ENCODE measurements at regions not wholly inside any gene's neighbourhood (a gene's known extent, or its start where the extent isn't known, plus 50 kb on each side); places are given as distances from the start of the nearest gene placed in this dataset.

DNA sequence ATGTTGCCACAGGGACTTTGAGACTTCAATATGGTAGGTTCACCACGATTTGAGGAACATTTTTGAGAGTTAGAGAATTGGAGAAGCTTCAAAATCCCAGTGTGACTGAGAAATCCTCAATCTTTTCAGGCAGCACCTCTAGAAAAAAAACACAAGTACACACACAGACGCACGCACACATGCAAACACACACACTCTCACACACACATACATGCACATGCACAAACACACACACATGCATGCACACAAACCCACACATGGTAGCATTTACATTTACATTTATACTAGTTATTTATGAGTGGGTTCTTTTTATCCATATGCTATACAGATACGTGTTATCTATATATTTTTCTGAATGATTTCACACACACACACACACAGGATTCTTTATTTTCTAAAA is 901.9 kb downstream of the GATA3 start:
- DNase-seq = no peak

DNA sequence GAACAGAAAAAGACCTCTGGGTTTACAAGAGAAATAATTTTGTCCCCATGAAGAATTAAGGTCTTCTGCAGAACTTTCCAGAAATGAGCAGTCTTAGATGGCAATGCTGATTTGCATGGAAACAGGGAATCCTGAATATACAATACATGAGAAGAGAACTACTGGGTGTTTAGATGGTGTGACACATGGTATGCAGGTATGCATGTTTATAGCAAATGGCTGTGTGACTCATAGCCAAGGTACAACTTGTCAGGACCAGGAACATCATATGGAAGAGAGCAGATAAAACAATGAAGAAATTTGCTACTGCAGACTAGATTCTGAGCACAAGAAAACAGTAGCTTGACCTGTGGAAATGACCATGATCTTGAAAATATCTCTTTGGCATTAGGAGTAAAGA is 907.8 kb downstream of the GATA3 start:
- DNase-seq = no peak

DNA sequence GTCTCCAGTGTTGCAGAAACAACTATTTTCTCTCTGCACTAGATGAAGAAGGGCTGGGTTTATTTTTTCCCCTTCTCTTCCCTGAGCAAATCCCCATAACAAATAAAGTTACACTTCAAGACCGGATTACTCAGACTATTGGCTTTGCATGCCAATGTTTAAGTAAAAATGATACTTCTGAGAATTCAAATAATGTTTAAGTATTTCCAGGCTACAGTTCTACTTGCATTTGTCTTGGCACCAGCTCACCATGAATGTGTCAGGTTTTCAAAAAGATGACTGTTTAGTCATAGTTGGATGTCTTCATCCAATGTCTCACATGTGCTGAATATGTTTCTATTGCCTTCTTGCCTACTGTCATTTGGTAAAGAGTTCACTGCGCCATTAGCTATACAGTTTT is 912.6 kb downstream of the GATA3 start:
- DNase-seq = no peak

DNA sequence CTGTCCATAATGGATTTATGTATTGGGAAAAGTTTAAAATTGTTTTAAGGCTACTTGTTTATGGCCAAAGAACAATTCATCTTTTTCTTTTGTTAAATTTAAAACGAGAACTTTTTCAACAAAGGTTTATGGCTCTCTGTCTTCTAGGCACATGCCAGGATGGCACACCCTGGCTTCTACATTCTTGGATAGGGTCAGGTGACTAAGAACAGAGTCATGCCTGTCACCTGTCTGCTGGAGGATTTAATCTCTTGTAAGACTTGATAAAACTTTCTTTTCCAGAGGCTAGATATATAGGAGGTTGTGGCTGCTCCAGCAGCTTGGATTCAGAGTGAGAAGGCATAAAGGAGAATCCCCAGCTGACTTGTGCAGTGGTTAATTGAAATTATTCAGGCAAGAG is 915.4 kb downstream of the GATA3 start:
- DNase-seq = no peak

DNA sequence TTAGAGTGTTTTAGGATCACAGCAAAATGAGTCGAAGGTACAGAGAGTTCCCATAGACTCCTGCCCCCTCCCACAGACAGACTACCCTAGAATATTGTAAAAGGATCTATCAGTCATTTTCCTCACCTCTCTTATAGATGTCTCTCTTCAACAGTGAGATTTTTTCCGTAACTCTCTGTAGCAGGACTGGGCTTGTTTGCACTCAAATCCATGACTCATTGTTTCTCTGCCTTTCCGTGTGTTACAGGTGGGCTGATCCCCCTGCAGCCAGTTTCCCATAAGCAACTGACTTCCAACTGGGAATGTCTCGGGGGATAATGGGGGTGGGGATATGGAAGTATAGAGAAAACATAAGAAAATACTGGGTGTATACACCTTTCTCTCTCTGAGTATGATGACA is 921.0 kb downstream of the GATA3 start:
- no peak for DNase-seq

DNA sequence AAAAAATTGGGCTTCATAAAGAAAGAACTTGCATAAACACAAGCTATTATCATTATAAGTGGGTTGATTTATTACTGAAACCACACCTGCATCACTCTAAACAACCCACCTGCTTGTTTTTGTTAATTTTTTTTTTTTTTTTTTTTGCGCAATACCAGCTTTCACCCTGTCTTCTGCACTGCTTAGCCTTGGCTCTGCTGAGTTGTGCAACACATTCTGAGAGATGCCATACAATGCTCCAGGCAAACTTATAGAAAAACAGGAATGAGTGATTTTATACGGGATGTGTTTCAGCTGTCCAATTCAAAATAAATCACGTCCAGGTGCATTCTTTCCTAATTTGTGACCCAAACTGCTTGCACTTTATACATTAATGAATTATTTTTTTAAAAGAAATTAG is 923.6 kb downstream of the GATA3 start:
- no peak for DNase-seq

DNA sequence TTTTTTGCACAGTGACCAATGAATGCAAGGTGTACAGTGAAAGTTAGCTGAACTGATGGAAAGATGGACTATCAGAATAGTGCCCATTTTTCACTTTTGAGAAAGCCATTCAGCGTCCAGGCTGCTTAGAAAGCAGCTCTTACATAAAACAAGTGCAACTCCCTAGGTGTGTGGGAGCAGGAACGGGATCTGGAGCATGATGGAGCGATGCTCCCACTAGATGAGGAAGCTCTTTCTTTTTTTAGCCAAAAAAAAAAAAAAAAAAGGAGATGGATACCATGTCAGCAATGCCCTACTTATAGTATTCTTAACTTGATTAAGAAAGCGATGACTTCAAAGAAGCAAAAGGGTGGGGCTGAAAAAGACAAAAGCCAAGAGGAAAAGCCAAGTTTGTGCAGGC is 925.5 kb downstream of the GATA3 start:
- no peak for DNase-seq

DNA sequence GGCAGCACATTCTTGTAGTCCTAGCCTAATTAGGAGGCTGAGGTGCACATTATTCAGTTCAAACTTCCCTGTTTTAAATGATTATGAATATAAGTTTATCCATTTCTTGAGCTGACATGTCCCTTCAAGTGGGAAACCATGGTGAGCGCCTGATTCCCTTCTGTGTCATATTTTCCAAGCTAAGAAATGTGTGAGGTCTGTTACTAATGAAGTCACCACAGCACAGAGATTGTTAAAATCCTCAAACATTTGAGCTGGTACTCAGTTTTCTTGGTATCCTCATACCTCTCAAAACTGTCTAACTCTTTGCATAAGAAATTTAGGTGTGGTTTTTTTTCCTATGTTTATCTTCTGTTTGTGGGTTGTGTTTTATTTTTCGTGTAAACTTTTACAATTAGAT is 926.8 kb downstream of the GATA3 start:
- no peak for DNase-seq

DNA sequence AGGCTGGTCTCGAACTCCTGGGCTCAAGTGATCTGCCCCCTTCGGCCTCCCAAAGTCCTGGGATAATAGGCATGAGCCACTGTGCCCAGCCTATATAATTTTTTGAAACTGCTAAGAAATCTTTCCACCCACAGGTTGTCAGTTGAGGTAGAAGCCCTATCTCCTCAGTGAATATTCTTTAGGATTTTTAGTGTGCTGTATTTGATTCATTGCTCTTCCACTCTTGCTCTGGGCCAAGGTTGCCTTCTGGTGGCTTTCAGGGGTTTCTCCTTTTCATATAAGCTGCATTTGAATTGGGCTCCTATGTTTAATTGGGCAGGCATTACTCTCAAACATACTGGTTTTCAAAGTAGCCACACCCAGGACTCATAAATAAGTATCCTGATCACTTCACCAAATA is 931.2 kb downstream of the GATA3 start:
- DNase-seq = no peak

DNA sequence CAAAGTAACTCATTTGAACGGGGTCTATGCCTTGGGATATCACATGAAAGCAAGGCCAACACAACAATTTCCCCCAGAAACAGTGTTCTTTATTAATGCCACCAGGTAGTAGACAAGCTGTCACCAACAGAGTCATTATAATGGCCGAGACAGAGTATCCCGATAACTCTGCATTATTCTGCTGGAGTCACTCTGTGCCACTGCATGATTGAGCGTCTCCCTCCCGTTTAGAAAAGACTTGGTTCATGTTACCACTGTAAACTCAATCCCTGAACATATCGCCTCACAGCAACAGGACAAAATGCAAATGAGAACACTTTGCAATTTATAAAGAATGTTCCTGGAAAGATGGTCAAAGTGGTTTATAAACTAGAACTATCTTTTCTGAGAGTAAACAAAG is 932.5 kb downstream of the GATA3 start:
- DNase-seq = no peak

DNA sequence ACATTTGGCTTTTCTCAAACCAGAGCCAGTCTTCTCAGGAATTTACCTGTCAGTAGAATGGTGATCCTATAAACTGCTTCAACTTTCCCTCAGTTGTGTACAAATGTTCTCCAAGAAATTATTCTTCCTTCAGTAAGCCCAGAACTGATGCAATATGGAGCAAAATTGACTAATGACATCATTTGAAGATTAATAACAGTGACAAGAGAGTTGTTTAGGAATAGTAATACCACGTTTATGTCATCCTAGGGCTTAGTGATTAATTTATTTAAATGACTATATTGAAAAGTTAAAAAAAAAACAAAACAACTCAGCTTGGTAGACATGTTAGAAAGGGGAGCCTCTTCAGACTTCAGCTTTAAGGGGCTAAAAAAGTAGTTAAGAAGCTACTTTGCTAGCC is 933.2 kb downstream of the GATA3 start:
- no peak for DNase-seq

DNA sequence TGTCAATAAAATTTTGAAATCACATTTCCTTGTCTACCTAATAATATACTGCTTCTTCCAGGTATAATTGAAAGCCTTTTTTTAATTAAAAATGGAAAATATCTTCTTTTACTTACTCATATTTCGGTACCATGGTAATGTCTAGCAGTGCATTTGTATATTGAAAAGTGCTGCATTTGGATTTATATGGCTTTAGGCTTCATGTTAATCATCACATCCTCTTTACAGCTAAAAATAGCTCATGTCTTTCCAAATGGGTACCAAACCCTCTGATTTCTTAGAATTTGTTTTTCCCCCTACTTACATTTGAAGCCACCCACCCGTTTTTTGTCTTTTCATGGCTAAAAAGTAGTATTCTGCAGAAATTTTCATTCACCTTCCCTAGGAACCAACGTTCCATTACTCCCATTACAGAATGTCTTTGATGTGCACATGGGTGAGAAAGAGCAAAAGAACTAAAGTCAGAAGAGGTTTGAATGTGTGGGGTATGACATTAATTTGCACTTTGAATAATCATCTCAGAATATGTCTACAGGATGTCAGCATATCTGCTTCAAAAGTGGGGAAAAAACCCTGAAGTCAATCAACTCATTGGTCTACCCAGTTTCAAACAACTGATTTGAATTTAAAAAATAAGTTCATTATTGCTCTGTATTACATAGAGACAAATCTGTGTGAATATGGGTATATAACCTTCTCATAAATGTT is 935.9 kb downstream of the GATA3 start:
- DNase-seq = no peak

DNA sequence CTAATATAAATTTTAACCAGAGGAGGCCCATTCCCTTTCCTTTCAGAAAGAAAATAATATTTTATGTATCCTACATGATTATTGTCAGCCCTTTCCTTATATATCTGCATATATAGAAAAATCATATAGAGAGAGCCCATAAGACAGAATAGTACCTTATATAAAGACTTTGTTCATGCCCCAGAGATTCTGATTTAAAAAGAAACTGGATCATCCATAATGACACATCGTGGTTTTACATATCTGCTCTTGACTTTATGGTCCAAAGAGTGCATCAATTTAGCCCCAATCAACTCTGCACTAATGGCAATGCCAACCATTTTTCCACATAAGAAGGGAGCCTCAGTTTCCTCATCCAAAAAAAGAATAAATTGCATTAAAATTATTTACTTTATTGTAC is 937.5 kb downstream of the GATA3 start:
- DNase-seq = no peak

DNA sequence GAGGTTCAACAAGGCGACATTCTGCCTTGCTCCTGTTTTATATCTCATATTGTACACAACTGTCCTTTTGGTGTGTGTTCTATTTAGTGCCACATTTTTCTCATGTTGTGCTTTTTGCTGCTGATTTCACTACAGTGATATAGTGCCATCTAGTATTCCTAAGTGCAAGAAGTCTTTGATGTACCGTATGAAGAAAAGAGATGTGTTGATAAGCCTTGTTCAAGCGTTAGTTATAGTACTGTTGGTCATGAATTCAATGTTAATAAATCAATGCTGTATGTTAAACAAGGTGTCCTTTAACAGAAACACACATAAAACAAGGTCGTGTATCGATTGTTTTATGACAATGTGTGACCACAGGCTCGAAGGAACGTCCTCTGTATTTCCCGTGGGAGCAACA is 939.4 kb downstream of the GATA3 start:
- DNase-seq = no peak

DNA sequence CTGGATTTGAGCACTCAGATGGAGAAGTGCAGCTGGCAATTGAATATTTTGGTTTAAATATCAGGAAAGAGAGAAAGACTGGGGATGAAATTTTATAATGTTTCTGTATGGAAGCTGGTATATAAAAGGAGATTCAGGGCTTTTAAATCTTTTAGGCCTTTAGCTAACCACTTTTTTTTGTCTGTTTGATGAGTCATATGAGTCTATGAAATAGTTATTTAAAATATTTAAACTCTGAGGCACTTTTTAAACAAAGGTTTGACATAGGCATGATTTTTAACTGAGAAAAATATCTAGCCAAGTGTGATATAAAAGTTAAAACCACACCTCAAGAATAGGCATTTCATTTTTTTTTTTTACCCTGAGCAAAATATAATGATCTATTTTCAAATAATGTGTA is 944.3 kb downstream of the GATA3 start:
- no peak for DNase-seq

DNA sequence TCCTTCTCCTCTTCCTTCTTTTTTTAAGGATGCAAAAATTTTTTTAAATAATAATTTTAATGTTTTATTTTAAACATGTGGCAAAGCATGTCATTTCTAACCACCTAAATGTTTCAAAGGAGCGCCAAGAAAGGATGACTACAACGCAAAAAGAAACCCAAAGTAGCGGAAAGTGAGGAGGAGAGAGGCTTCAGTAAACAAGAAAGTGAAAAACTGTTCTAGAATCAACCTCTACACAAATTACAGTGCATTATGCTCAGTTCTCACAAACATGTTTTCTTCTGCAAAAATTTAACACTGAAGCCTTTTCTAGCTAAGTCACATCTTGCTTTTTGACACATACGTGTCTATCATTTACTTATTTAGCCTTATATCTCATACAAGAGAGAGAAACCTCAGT is 948.6 kb downstream of the GATA3 start:
- no peak for DNase-seq

DNA sequence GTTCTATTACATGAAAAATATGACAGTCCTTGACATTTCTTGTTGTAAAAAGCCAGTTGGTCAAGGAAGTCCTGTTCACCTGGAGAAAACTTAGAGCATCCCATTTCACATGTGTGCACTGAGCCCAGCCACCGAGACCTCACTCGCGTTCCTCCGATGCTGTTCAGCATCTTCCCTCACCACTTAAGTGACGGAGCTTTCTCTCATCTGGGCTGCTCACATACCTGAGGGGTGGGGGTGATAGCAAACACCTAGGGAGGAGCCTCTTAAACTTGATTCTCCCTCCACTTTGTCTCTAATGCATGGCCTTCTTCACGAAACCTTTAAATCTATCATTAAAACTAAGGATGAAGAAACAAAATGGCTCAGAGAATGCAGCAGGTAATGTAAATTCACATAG is 950.2 kb downstream of the GATA3 start:
- no peak for DNase-seq

DNA sequence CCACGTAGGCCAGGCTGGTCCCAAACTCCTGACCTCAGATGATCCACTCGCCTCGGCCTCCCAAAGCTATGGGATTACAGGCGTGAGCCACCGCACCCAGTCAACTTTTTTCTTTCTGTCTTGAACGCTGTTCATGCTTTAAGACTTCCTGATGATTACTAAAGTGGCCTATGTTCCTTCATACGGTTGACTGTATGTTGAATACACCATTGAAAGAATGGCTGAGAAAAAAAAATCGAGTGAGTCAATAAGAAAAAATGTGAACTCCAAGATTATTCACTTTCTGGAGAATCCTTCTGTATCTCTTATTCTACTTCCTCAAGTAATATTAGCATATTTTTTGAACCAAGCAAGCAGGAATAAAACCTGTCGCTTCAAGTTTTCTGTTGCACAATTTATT is 955.0 kb downstream of the GATA3 start:
- no peak for DNase-seq

DNA sequence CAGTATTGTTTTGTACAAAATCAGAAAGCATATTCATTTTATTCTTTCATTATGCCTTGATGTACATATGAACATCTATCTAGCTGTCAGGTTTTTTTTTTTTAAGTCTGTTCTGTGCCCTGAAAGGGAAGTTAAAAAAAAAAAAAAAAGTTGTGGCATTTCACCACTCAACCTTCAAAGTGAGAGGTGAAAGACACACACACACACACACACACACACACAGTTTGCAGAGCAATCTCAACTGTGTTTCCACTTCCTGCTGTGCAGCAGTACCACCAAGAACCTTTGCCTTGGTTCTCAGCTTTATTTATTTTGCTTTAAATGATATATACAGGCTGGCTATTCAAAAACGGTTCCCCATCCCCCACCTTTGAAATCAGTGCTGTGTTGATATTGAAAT is 955.6 kb downstream of the GATA3 start:
- no peak for DNase-seq

DNA sequence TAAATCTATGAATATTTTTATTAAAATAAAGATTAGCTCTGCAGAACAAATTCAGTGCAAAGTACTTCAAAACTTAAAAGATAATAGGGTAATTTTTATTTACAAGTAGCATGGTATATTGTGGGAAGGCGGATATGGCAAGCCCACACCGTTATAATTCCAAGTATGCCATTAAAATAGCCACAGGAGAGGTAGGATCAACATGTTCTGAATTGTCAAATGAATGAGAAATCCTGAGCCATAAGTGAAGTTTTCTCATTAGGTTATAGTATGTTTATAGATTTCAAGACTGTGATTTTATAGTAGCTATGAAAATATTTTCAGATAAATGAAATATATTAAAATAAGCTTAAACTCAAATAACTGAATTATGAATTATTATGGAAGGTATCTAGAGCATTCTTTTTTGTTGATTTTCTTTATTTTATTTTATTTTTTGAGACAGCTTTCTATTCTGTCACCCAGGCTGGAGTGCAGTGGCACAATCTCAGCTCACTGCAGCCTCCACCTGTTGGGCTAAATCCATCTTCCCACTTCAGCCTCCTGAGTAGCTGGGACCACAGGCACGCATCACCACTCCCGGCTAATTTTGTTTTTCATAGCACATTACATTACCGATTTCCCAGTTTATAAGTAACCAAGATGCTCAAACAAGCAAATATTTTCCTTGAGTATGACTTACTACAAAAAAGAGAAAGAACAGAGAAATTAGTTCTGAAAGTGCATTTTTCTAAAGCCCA is 956.6 kb downstream of the GATA3 start:
- DNase-seq = no peak

DNA sequence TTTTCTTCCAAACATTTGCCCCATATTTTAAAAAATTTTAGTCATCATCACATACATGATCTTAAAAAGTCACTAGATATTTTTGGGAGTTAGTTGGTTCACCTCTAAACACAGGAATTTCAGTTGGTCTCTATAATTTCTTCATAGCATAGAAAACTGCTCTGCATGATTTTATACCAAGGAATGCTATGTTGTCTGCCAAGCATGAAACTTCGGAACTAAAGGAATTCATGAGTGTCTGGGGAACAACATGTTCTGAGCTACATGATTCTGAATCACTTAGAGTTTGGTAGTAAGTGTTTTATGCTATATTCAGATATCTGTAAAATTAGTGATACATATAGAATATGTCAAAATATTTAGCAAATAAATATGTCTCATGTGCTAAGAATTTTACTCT is 957.8 kb downstream of the GATA3 start:
- no peak for DNase-seq

DNA sequence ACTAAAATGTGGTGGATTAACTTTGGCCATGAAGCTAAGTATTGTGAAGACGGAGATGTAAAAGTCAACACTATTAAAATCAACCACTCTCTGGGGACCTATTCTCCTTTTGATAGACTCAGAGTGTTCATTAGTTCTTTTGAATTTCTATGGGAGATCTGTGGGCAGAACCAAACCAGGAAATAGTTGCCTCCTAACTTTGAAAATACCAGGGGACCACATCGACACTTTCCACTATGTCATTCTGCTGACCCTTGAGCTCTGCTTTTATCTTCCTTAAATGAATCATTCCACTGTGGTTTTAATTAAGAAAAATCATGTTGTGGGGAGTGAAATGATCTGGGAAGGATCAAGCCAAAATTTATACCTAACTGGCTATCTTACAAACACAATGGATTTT is 960.5 kb downstream of the GATA3 start:
- DNase-seq = no peak

DNA sequence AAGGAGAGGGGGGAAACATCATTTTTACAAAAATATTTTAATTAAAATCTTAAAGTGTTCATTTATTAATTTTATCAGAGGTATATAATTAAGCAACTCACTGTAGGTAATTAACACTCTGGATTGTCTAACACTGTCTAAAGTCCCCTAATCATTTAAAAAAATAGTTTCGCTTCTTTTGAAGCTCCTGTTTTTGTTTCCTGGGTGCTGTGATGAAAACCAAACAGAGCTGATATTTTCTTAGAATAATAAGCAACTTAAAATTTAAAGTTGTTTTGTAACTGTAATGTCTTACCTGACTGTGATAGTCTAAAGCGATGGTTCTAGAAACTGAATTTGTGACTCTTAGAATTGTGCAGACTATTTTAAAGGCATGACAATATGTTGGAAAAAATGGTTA is 961.0 kb downstream of the GATA3 start:
- no peak for DNase-seq

DNA sequence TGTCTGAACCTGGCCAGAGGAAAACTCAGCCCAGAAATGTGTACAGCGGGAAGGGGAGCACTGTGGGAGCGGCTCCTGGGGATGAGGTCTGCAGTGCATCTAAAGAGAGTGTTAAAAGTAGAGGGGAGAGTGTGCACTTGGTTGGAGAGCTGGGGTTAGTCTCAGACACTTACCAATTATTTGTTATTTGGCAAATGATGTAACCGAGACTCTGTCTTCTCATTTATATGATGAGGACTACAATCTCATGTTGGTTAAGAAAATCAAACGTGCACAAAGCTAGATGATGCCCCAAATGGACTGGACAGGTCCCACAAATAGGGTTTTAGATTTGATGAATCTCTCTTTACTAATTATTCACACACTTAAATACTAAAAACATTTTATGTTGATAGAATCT is 962.4 kb downstream of the GATA3 start:
- no peak for DNase-seq
